DND-41 (cell line): ENCODE measurements at regions not wholly inside any gene's neighbourhood (a gene's known extent, or its start where the extent isn't known, plus 50 kb on each side); places are given as distances from the start of the nearest gene placed in this dataset.

ENCODE experiments used
- EZH2 ChIP-seq: IDR thresholded peaks from 3 replicates; pipeline ENCODE4 v1.6.1; 2012; ENCODE audit warnings: borderline replicate concordance, low read depth, mild to moderate bottlenecking, moderate library complexity, low read length, inconsistent platforms; ENCODE audit not compliant: severe bottlenecking
- TF ChIP-seq, protein P1 (sequence below): IDR thresholded peaks from 2 replicates; pipeline ENCODE4 v1.5.1; 2012; ENCODE audit warnings: borderline replicate concordance, low read length, moderate library complexity, mild to moderate bottlenecking; ENCODE audit not compliant: poor library complexity, severe bottlenecking; ENCODE audit errors: extremely low read depth

GRCh38 chr9:119689879-119690278, 320.6 kb upstream of the BRINP1 start:
- TF ChIP-seq, protein P1, sequence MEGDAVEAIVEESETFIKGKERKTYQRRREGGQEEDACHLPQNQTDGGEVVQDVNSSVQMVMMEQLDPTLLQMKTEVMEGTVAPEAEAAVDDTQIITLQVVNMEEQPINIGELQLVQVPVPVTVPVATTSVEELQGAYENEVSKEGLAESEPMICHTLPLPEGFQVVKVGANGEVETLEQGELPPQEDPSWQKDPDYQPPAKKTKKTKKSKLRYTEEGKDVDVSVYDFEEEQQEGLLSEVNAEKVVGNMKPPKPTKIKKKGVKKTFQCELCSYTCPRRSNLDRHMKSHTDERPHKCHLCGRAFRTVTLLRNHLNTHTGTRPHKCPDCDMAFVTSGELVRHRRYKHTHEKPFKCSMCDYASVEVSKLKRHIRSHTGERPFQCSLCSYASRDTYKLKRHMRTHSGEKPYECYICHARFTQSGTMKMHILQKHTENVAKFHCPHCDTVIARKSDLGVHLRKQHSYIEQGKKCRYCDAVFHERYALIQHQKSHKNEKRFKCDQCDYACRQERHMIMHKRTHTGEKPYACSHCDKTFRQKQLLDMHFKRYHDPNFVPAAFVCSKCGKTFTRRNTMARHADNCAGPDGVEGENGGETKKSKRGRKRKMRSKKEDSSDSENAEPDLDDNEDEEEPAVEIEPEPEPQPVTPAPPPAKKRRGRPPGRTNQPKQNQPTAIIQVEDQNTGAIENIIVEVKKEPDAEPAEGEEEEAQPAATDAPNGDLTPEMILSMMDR = no peak
- TF ChIP-seq EZH2 = no peak
